ENCODE measurements at regions not wholly inside any gene's neighbourhood (a gene's known extent, or its start where the extent isn't known, plus 50 kb on each side); places are given as distances from the start of the nearest gene placed in this dataset.
A peak's percentile ranks its signal among the peaks of the same experiment; 100 is the strongest.

- peak in 2 of 14 experiments; percentile 23 to 30 for DNase-seq
- no peak for ATAC-seq (ENCODE audit: poor library complexity)
- Histone ChIP-seq H3K27me3 (ENCODE audit: control insufficient read depth in 1 of 2, insufficient read depth in 2 of 2, low read length in 2 of 2) (no peaks in the 10 kb centered on the region), H3K4me1 (ENCODE audit: insufficient read depth, low read length) (no peaks in the 10 kb centered on the region), H3K9me3 (ENCODE audit: control insufficient read depth in 1 of 2, insufficient read depth in 1 of 2, low read length in 2 of 2) (no peaks in the 10 kb centered on the region), H3K27ac (ENCODE audit: low read depth in 1 of 2, low read length in 2 of 2) (no peak overlapping the region), H3K4me3 (ENCODE audit: low read length) (no peak overlapping the region), H3K36me3 (ENCODE audit: insufficient read depth, low read length) (no peaks in the 10 kb centered on the region)
- H3K9me3 Mint-ChIP-seq: no peaks in the 10 kb centered on the region
- CTCF ChIA-PET: no interaction called here
- no peak overlapping the region for H3K4me3 Mint-ChIP-seq
- H3K27ac Mint-ChIP-seq: no peak overlapping the region
- peaks cover 7% of the 10 kb centered on the region for H3K27me3 Mint-ChIP-seq
- peaks cover 11% of the 10 kb centered on the region for H3K4me1 Mint-ChIP-seq (ENCODE audit: low read depth)
- no peaks in the 10 kb centered on the region for H3K36me3 Mint-ChIP-seq (ENCODE audit: low read depth)
- intact Hi-C loops (cut with DNase I, micrococcal nuclease): no loop called here
- TF ChIP-seq CTCF (IDR thresholded peaks at IDR 0.05): no peak
- POLR2A ChIA-PET: no interaction called here
Measured at GRCh38 chr4:20625426-20625825, 74.8 kb upstream of the PACRGL start.

DNA sequence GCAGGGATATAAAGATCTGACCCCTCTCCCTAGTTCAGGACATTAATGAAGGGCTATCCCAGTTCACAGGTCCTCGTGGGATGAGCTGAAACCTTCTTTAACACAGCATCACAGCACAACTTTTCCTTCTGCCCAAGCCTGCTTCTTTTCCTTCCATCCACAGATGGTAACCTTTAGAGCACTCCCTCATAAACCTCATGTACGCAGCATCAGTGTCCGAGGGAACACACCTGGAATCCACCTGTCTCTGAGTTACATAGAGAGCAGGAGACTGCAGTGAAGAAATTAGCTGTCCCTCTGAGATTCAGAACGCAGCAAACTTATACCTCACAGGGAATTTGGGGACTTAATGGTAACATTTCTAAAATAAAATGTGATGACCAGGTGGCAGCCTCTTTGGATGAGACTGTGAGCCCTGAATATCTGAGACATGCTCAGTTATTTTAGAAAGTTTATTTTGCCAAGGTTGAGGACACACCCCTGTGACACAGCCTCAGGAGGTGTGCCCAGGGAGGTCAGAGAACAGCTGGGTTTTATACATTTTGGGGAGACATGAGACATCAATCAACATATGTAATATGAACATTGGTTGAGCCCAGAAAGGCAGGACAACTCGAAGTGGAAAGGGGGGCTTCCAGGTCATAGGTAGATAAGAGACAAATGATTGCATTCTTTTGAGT lies 73.8 kb upstream of the PACRGL start:
- Mint-ChIP-seq H3K27ac (no peak overlapping the region), H3K4me1 (ENCODE audit: low read depth) (peaks cover 3% of the 10 kb centered on the region), H3K9me3 (no peaks in the 10 kb centered on the region), H3K4me3 (no peak overlapping the region), H3K36me3 (ENCODE audit: low read depth) (no peaks in the 10 kb centered on the region), H3K27me3 (peaks cover 7% of the 10 kb centered on the region)
- Histone ChIP-seq H3K4me3 (ENCODE audit: low read length) (no peak overlapping the region), H3K4me1 (ENCODE audit: insufficient read depth, low read length) (no peaks in the 10 kb centered on the region), H3K36me3 (ENCODE audit: insufficient read depth, low read length) (no peaks in the 10 kb centered on the region), H3K9me3 (ENCODE audit: control insufficient read depth in 1 of 2, insufficient read depth in 1 of 2, low read length in 2 of 2) (no peaks in the 10 kb centered on the region), H3K27ac (ENCODE audit: low read depth in 1 of 2, low read length in 2 of 2) (no peak overlapping the region), H3K27me3 (ENCODE audit: control insufficient read depth in 1 of 2, insufficient read depth in 2 of 2, low read length in 2 of 2) (no peaks in the 10 kb centered on the region)
- intact Hi-C loops (cut with DNase I, micrococcal nuclease): no loop called here
- DNase-seq: no peak
- CTCF ChIA-PET: no interaction called here
- ATAC-seq (ENCODE audit: poor library complexity): no peak
- POLR2A ChIA-PET: no interaction called here
- no peak for TF ChIP-seq CTCF (IDR thresholded peaks at IDR 0.05)

- CTCF ChIA-PET: interaction anchor here (0.5 kb wide), 1 partner anchor 89 kb away, joined by 4 read pairs; no protein-coding TSS in a partner anchor
- H3K4me3 ChIP-seq (ENCODE audit: low read length): no peak overlapping the region
- H3K27ac ChIP-seq (ENCODE audit: low read depth in 1 of 2, low read length in 2 of 2): no peak overlapping the region
- no peaks in the 10 kb centered on the region for H3K36me3 Mint-ChIP-seq (ENCODE audit: low read depth)
- no peaks in the 10 kb centered on the region for H3K4me1 ChIP-seq (ENCODE audit: insufficient read depth, low read length)
- no peak overlapping the region for H3K27ac Mint-ChIP-seq
- H3K27me3 ChIP-seq (ENCODE audit: control insufficient read depth in 1 of 2, insufficient read depth in 2 of 2, low read length in 2 of 2): no peaks in the 10 kb centered on the region
- H3K4me1 Mint-ChIP-seq (ENCODE audit: low read depth): no peaks in the 10 kb centered on the region
- no peak for DNase-seq
- ATAC-seq (ENCODE audit: poor library complexity): no peak
- no peak overlapping the region for H3K4me3 Mint-ChIP-seq
- H3K9me3 Mint-ChIP-seq: no peaks in the 10 kb centered on the region
- H3K36me3 ChIP-seq (ENCODE audit: insufficient read depth, low read length): no peaks in the 10 kb centered on the region
- POLR2A ChIA-PET: no interaction called here
- H3K27me3 Mint-ChIP-seq: peaks cover 7% of the 10 kb centered on the region
- no peak for TF ChIP-seq CTCF (IDR thresholded peaks at IDR 0.05)
- intact Hi-C loops (cut with DNase I, micrococcal nuclease): no loop called here
- no peaks in the 10 kb centered on the region for H3K9me3 ChIP-seq (ENCODE audit: control insufficient read depth in 1 of 2, insufficient read depth in 1 of 2, low read length in 2 of 2)
Measured at GRCh38 chr4:20627866-20628265, 72.4 kb upstream of the PACRGL start.
